ENCODE measurements at regions not wholly inside any gene's neighbourhood (a gene's known extent, or its start where the extent isn't known, plus 50 kb on each side); places are given as distances from the start of the nearest gene placed in this dataset.

DNA sequence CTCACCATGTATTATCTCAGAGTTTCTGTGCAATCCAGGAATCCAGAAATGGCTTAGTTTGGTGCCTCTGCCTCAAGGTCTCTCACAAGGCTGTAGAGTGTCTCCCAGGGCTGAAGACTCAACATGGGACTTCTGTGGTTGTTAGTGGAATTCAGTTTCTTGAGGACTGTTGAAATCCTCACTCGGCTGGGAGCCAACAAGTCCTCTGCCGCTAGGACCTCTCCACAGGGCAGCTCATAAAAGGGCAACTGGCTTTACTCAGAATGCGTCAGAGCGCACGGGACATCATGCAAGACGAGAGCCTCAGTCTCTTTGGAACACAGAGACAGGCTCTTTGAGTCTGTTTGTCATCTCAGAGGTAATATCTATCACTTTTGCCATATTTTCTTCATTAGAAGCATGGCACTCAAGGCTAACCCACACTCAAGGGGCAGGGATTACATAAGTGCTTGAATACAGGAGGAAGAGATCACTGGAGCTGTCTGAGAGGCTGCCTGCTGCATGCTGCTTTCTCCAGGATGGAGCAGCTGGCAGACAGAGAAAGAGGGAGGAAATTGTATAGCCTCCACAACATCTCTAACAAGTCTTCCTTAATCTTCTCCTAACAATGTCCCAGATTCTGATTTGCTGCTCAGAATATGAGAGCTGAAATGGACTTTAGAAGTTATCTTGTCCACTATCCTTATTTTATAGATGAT lies 97.5 kb upstream of the ASIC2 start:
- 70% methylated on average over 6 of the region's 6 CpGs for WGBS
- Histone ChIP-seq H3K27me3 (ENCODE audit: control insufficient read depth in 4 of 4, insufficient read depth in 4 of 4, low read length in 3 of 4) (peaks cover 0 to 4% (median 0%) of the 10 kb centered on the region in 4 donors), H3K36me3 (ENCODE audit: control insufficient read depth in 4 of 4, insufficient read depth in 3 of 4, low read depth in 1 of 4, low read length in 3 of 4) (no peaks in the 10 kb centered on the region), H3K9me3 (ENCODE audit: control insufficient read depth in 4 of 4, low read length in 3 of 4) (no peaks in the 10 kb centered on the region), H3K9ac (ENCODE audit: low read depth in 1 of 2, low read length in 2 of 2) (no peak overlapping the region), H3K4me3 (ENCODE audit: low read depth in 1 of 3, low read length in 3 of 3) (no peak overlapping the region), H3K27ac (ENCODE audit: low read depth in 1 of 2, low read length in 2 of 2) (no peak overlapping the region), H3K4me1 (ENCODE audit: control insufficient read depth in 4 of 4, insufficient read depth in 4 of 4, low read length in 3 of 4) (no peaks in the 10 kb centered on the region)
- no peak for DNase-seq (ENCODE audit: low spot score)
- TF ChIP-seq NR2F2 (IDR thresholded peaks at IDR 0.05) (no peak), RAD21 (IDR thresholded peaks at IDR 0.05) (no peak), FOXA2 (IDR thresholded peaks at IDR 0.05) (no peak), FOXA1 (IDR thresholded peaks at IDR 0.05) (no peak)
- TF ChIP-seq, protein P1, sequence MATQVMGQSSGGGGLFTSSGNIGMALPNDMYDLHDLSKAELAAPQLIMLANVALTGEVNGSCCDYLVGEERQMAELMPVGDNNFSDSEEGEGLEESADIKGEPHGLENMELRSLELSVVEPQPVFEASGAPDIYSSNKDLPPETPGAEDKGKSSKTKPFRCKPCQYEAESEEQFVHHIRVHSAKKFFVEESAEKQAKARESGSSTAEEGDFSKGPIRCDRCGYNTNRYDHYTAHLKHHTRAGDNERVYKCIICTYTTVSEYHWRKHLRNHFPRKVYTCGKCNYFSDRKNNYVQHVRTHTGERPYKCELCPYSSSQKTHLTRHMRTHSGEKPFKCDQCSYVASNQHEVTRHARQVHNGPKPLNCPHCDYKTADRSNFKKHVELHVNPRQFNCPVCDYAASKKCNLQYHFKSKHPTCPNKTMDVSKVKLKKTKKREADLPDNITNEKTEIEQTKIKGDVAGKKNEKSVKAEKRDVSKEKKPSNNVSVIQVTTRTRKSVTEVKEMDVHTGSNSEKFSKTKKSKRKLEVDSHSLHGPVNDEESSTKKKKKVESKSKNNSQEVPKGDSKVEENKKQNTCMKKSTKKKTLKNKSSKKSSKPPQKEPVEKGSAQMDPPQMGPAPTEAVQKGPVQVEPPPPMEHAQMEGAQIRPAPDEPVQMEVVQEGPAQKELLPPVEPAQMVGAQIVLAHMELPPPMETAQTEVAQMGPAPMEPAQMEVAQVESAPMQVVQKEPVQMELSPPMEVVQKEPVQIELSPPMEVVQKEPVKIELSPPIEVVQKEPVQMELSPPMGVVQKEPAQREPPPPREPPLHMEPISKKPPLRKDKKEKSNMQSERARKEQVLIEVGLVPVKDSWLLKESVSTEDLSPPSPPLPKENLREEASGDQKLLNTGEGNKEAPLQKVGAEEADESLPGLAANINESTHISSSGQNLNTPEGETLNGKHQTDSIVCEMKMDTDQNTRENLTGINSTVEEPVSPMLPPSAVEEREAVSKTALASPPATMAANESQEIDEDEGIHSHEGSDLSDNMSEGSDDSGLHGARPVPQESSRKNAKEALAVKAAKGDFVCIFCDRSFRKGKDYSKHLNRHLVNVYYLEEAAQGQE (IDR thresholded peaks at IDR 0.05): no peak

DNA sequence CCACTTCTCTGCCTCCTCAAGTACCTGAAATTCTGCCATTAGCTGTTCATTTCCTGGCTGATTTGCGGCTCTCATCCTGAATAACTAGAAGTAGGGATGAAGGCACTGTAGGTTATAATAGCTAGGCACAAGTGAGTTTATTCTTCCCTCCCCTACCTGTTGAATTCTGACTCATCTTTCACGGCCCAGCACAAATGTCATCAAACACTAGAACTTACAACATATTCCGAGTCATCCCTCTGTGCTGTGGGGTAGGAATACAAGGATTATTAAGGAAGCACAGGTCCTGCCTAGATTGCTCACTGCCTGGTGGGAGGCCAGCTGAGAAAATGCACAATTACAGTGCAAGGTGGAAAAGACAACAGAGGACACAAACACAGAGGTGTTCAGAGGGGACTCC lies 103.7 kb upstream of the ASIC2 start:
- Histone ChIP-seq H3K4me1 (ENCODE audit: control insufficient read depth in 4 of 4, insufficient read depth in 4 of 4, low read length in 3 of 4) (no peaks in the 10 kb centered on the region), H3K4me3 (ENCODE audit: low read depth in 1 of 3, low read length in 3 of 3) (no peak overlapping the region), H3K27me3 (ENCODE audit: control insufficient read depth in 4 of 4, insufficient read depth in 4 of 4, low read length in 3 of 4) (peaks cover 0 to 2% (median 0%) of the 10 kb centered on the region in 4 donors), H3K9me3 (ENCODE audit: control insufficient read depth in 4 of 4, low read length in 3 of 4) (no peaks in the 10 kb centered on the region), H3K27ac (ENCODE audit: low read depth in 1 of 2, low read length in 2 of 2) (no peak overlapping the region), H3K36me3 (ENCODE audit: control insufficient read depth in 4 of 4, insufficient read depth in 3 of 4, low read depth in 1 of 4, low read length in 3 of 4) (no peaks in the 10 kb centered on the region), H3K9ac (ENCODE audit: low read depth in 1 of 2, low read length in 2 of 2) (no peak overlapping the region)
- 50% methylated on average over 3 of the region's 3 CpGs for WGBS
- no peak for DNase-seq (ENCODE audit: low spot score)
- TF ChIP-seq, protein P2, sequence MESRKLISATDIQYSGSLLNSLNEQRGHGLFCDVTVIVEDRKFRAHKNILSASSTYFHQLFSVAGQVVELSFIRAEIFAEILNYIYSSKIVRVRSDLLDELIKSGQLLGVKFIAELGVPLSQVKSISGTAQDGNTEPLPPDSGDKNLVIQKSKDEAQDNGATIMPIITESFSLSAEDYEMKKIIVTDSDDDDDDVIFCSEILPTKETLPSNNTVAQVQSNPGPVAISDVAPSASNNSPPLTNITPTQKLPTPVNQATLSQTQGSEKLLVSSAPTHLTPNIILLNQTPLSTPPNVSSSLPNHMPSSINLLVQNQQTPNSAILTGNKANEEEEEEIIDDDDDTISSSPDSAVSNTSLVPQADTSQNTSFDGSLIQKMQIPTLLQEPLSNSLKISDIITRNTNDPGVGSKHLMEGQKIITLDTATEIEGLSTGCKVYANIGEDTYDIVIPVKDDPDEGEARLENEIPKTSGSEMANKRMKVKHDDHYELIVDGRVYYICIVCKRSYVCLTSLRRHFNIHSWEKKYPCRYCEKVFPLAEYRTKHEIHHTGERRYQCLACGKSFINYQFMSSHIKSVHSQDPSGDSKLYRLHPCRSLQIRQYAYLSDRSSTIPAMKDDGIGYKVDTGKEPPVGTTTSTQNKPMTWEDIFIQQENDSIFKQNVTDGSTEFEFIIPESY (IDR thresholded peaks at IDR 0.05): no peak
- TF ChIP-seq RXRA (IDR thresholded peaks at IDR 0.05) (no peak), TAF1 (conservative IDR thresholded peaks at IDR 0.05) (no peak), JUND (IDR thresholded peaks at IDR 0.05) (no peak), GABPA (IDR thresholded peaks at IDR 0.05 in 1 of 2, conservative IDR thresholded peaks at IDR 0.05 in 1 of 2) (no peak), RAD21 (IDR thresholded peaks at IDR 0.05) (no peak), FOXA2 (IDR thresholded peaks at IDR 0.05) (no peak), SP1 (IDR thresholded peaks at IDR 0.05) (no peak), FOXA1 (IDR thresholded peaks at IDR 0.05) (no peak), YY1 (IDR thresholded peaks at IDR 0.05) (no peak), HNF4G (IDR thresholded peaks at IDR 0.05) (no peak), NR2F2 (IDR thresholded peaks at IDR 0.05) (no peak), HNF4A (conservative IDR thresholded peaks at IDR 0.05) (no peak), EGR1 (IDR thresholded peaks at IDR 0.05; ENCODE audit: low read depth in 2 of 2) (no peak)
- TF ChIP-seq, protein P3, sequence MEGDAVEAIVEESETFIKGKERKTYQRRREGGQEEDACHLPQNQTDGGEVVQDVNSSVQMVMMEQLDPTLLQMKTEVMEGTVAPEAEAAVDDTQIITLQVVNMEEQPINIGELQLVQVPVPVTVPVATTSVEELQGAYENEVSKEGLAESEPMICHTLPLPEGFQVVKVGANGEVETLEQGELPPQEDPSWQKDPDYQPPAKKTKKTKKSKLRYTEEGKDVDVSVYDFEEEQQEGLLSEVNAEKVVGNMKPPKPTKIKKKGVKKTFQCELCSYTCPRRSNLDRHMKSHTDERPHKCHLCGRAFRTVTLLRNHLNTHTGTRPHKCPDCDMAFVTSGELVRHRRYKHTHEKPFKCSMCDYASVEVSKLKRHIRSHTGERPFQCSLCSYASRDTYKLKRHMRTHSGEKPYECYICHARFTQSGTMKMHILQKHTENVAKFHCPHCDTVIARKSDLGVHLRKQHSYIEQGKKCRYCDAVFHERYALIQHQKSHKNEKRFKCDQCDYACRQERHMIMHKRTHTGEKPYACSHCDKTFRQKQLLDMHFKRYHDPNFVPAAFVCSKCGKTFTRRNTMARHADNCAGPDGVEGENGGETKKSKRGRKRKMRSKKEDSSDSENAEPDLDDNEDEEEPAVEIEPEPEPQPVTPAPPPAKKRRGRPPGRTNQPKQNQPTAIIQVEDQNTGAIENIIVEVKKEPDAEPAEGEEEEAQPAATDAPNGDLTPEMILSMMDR (IDR thresholded peaks at IDR 0.05; ENCODE audit: low read depth, low read length, missing input control): no peak
- TF ChIP-seq, protein P1 (IDR thresholded peaks at IDR 0.05): no peak
- TF ChIP-seq, protein P4, sequence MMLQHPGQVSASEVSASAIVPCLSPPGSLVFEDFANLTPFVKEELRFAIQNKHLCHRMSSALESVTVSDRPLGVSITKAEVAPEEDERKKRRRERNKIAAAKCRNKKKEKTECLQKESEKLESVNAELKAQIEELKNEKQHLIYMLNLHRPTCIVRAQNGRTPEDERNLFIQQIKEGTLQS (IDR thresholded peaks at IDR 0.05): no peak
- TF ChIP-seq, protein P5, sequence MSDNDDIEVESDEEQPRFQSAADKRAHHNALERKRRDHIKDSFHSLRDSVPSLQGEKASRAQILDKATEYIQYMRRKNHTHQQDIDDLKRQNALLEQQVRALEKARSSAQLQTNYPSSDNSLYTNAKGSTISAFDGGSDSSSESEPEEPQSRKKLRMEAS (IDR thresholded peaks at IDR 0.05): no peak

Measured in liver (tissue), 8 donors.